IPS-NIHi7 (cell line): ENCODE measurements at regions not wholly inside any gene's neighbourhood (a gene's known extent, or its start where the extent isn't known, plus 50 kb on each side); places are given as distances from the start of the nearest gene placed in this dataset.

Source experiments
- DNase-seq: peaks from one replicate; pipeline ENCODE4 v3.0.0; 2012; ENCODE audit warnings: mixed read lengths; ENCODE audit errors: extremely low spot score

DNA sequence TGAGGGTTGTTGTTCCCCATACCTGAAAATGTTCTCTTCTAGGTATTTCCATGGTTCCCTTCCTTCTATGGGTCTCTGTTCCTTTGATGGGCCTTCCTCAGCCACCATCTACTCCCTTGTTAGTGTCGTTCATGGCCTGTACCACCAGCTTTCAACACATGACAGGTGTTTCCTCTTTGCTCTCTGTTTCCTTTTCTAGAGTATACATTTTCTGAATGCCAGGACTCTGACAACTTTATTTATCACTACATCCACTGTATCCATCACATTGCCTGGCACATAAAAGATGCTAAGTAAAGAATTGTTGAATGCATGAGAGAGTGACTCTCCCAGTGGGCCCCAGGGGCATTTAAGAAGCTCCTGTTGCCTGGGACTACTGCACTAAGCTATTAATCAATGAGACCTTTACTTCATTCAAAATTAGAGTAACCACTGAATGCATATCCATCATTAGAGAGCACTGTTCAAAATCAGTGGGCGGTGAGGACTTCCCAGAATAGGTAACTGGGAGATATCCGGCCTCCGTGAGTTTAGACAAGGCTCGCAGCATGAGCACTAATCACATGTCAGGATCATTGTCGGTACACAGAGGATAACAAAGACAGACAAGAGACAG, 255.0 kb downstream of the CBLN1 start:
- no peak for DNase-seq

- no peak for DNase-seq
Observed at GRCh38 chr16:49024896-49025295, 256.7 kb downstream of the CBLN1 start.

DNA sequence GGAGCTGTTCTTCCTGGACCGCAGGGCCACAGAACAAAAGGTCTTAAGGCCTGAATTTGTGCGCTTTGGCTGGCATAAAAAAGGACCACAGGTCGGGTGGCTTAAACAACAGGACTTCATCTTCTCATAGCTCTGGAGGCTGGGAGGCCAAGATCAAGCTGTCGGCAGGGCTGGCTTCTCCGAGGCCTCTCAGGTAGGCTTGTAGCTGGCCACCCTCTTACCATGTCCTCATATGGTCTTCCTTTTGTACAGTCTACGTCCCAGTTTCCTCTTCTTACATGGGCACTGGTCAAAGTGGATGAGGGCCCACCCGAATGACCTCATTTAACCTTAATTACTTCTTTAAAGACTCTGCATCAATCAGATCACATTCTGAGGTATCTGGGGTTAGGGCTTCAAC, 257.6 kb downstream of the CBLN1 start:
- no peak for DNase-seq

DNA sequence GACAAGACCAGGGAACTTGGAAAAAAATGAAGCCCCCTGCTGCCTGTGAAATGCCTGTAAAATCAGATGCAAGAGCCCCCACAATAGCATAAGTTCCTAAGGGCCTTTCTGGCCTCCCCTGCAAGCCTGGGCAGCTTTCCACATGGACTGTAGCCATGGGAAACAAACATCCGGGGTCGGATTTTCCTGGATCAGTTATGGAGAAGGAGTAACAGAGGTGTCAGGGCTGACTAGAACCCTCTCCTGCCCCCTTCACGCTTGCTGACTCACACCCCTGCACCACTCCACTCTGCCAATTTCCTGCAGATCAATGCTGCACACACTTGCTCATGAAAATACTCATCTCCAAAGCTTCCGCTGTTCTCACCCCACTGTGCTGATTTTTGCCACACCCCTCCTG, 258.6 kb downstream of the CBLN1 start:
- no peak for DNase-seq

- no peak for DNase-seq
Observed at GRCh38 chr16:49022351-49022963, 259.2 kb downstream of the CBLN1 start.

DNA sequence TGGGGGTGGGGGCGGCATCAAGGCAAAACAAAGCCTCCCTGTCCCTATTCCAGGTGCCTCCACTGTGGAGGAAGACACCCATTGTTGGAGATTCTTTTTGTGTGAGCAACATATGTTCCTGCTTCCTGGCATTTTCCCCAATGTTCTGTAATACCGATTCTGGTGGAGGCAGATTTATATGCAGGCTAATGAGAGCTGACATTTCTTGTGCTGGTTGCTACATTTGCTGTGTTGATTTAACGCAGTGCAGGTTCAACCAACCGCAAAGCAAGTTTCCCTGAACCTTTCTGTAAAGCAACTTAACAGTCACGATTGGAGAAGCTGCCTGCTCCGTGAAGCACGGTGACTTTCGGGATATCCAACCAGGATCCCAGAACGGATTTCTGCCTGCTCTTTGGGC, 260.5 kb downstream of the CBLN1 start:
- no peak for DNase-seq

DNA sequence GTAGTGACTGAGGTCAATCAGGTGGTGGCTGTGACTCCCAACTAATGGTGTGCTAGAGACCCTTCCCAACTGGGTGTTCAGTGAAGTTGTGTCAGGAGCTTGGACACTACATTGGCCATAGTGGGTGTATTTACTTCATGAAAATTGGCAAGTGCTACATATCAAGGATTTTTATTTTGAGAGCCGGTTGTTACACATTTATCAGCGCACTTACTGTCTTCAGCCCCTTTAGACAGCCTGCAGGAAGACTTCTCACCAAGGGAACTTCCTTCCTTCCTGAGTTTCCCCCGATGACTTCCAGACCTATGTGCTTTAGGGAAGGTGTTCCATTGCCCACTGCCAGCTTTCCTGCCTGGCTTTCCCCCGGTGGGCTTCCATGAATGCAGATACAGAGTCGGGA, 261.2 kb downstream of the CBLN1 start:
- no peak for DNase-seq

DNA sequence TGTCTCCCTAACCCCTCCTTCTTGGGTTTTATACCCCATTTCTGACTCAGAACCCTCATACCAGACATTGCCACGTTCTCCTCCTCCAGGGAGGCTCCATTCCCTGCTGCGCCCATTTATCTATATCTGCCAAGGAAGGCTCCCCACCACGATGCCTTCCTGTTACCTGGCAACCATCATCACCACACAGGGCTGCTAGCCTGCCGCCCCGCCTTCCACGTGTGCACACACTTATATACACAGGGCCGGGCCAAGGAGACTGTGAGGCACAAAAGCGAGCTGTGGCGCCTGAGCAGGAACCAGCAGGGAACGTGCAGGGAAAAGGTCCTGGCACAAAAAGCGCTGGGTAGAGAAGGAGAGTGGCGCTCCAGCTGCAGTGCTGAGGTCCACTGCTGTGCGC, 261.8 kb downstream of the CBLN1 start:
- no peak for DNase-seq

GRCh38 chr16:49019081-49019633, 262.5 kb downstream of the CBLN1 start:
- peak; percentile 59 for DNase-seq

- DNase-seq: no peak
Observed at GRCh38 chr16:49018259-49018931, 263.2 kb downstream of the CBLN1 start.

DNA sequence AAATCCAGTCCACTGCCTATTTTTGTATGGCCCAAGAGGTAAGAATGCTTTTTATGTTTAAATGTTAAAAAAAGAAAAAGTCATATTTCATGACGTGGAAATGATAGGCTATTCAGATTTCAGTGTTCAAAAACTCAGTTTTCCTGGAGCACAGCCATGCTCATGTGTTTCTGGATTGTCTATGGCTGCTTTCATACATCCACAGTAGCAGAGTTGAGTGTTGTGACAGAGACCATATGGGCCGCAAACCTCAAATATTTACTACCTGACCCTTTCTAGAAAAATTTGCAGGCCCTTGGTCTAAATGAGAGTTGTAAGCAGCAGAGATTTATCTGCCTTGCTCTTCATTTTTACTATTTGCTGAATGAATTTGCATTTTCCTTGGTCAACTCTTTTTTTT, 264.1 kb downstream of the CBLN1 start:
- DNase-seq: no peak

DNA sequence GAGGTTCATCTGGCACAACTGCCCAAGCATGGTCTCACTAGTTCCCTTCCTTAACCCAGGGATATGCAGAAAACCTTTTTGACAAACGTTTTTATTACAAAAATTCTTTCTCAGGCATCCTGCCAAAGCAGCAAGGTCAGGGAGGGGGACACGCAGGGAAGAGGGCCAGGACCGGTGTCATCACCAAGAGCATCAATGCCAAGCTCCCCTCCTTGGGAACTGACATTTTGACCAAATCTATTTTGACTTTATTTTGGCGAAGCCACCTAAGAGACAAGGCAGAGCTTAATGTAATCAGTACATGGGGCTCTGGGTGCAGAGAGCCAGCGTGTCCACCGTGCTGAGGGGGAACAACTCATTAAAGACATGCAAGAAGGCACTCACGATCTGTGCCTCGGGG, 265.2 kb downstream of the CBLN1 start:
- DNase-seq: no peak

DNA sequence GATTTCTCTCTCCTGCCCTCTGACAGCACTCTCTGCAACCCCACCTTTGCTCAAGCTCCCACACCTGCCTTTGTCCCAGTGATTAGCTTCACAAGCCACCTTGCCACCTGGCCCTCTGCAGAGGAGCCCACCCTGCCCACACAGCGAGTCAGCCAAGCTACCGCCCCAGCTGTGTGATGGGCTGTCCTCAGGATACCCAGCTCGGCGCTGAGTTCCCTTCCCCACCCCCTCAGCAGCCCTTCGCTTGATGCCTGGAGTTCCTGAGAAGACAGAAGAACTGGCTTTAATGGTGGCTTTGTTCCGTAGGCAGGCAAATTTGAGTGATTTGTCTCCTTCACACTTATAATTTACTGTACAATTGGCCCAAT, 266.4 kb downstream of the CBLN1 start:
- no peak for DNase-seq

DNA sequence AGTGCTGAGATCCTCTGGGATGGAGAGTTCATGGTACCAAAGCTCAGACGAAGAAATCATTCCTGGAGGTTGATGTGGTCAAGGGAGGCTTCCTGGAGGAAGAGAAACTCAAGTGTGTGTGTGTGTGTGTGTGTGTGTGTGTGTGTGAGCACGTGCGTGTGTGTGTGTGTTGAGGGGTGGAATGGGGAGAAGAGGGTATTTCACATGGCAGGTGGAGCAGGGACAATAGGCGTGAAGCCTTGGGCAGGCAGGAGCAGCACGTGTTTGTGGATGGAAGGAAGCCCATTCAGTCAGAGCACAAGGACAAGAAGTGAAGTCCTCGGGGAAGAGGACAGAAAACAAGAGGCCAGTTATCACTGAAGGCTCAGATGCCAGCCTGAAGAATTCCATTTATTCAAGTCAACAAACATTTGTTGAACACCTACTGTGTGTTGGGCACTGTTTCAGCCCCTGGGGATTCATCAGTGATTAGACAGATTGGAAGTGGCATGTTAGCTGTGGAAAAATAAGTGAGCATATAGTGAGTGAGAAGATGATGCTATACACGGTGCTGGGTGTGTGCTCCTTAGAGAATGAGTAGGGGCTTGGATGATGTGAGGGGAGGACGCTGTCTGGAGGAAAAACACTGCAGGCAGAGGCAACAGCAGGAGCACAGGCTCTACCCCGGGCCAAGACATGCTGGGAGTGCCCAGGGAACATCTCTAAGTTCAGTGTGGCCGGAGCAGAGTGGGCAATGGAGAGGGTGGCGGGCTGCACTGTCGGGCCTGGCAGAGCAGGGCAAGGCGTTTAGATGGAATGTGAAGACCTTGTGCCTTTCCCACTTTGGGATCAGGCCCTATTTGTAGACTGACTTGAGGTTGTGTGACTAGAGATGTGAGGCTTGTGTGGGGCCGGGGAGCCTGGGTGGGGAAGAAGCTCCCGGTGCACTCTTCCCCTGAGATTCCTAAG, 267.1 kb downstream of the CBLN1 start:
- no peak for DNase-seq

DNA sequence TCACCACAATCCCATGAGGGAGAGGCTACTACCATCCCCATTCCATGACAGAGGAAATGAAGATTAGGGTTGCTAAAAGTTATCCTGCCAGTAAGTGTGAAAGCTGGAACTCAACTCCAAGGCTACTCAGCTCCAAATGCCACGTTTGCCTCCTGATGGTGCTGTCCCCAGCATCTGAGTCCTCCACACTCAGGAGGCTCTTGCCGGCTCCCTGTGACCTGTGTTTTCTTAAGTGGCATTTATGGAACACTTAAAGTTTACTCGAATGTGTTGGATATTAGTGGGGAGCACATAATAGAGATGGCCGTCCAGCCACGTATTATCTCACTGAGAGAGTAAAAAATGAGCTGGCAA, 267.9 kb downstream of the CBLN1 start:
- no peak for DNase-seq

GRCh38 chr16:49012961-49013726, 268.5 kb downstream of the CBLN1 start:
- DNase-seq: no peak

DNA sequence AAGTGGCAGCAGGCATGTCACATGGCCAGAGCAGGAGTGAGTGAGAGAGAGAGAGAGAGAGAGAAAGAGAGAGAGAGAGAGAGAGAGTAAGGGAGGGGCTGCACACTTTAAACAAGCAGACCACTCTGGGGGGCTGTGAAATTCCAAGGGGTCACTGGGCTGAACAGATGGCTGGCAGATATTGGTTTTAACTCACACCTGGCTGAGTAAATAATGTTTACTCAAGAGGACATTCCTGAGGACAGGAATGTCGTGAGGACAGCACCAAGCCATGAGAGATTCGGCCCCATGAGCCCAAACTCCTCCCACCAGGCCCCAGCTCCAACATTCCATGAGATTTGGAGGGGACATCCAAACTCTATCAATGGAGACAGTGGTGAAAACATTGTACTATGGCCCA, 269.7 kb downstream of the CBLN1 start:
- DNase-seq: no peak

DNA sequence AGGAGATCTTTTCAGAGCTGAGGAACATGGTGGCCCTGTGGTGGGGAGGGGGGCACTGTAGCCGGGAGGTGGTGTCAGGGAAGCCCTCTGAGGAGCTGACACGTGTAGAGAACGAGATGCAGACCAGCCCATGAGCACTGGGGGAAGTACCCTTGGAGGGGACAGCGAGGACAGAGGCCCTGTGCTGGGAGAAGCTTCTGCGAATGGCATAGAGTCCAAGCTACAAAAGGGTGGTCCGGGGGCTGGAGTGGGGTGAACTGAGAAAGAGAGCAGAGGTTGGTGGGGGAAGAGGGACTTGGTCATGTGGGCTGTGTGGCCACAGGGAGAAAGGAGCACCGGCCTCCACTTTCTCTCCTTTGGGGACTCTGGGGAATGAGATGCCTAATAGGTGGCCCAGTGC, 270.8 kb downstream of the CBLN1 start:
- no peak for DNase-seq

- no peak for DNase-seq
Observed at GRCh38 chr16:49010396-49010795, 271.2 kb downstream of the CBLN1 start.

DNA sequence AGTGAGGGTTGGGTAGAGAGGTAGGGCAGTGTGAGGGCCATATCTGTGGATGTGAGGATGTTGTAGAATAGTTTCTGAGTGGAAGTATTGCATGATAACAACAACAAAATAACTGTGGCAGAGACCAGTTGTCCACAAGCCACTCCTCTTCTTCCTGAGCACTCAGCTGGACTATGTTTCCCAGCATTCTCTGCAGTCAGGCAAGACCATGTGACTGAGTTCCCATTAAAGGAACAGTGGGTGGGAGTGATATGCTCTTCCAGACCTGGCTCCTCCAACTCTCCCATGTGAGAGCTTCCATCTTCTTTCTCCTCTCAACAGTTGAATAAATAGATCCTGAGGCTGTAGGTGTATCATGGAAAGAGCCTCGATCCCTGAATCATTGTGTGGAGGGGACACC, 272.4 kb downstream of the CBLN1 start:
- DNase-seq: no peak

DNA sequence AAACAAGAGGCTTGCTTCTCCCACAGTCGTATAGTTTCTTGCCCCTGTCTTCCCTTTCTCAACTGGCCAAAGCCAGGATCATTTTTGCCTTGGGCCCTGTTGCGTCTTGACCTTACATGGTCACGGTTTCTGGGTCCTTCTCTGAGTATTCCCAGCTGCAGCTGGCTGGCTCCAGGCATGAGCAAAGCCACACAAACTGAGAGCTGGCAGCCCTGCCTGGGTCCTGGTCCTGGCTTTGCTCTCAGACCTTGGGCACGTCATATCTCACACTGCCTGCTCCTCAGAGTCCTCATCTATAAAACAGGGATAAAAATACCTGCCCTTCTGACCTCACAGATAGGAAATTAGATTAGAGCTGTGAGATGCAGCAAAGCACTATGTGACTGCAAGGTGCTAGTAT, 277.6 kb downstream of the CBLN1 start:
- DNase-seq: no peak
